HG03066 (cell line): ENCODE measurements at regions not wholly inside any gene's neighbourhood (a gene's known extent, or its start where the extent isn't known, plus 50 kb on each side); places are given as distances from the start of the nearest gene placed in this dataset.
A peak's percentile ranks its signal among the peaks of the same experiment; 100 is the strongest.

ENCODE experiments used
- ATAC-seq: cut with Tn5 transposase; IDR thresholded peaks from one replicate; pipeline ENCODE4 v1.9.1; 2021; ENCODE audit warnings: low read depth; ENCODE audit not compliant: unreplicated experiment

DNA sequence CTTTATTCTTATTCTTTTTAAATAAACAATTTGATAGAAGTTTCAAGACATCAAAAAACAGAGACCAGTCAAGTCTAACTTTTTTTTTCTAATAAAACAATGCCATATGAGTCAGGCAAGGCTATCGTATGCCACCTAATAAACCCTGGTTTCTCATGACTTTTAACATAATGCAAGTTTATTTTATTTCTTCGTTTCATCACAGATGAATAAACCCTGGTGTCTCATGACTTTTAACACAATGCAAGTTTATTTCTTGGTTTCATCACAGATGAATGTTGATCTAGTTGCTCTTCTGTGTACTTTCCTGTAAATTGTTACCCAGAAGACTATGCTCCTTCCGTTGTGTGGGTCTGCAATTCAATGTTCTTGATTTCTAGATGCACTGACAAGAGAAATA, 905.4 kb downstream of the ROBO2 start:
- no peak for ATAC-seq

GRCh38 chr3:77947671-77948070, 907.8 kb downstream of the ROBO2 start:
- no peak for ATAC-seq

GRCh38 chr3:77967621-77968020, 927.7 kb downstream of the ROBO2 start:
- ATAC-seq = no peak

DNA sequence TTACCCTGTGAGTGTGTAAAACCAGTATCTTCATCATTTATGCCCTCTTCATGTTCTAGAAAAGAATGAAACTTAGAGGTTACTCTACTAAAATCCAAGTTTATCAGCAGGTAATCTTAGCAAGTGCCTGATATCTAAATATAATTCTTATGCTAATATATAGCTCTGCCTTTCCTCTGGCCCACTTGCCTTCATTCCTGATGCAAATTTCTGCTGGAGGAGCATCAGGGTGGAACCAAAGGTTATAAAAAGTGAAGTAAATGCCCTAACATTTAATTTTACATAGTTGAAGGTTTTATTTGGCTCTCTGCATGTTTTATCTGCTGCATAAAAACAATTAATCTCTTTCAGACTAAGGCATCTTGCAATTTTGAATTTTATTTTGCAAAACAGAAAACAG, 936.2 kb downstream of the ROBO2 start:
- ATAC-seq = no peak

GRCh38 chr3:78003090-78003489, 963.2 kb downstream of the ROBO2 start:
- no peak for ATAC-seq

GRCh38 chr3:78004571-78004970, 964.7 kb downstream of the ROBO2 start:
- ATAC-seq = no peak

DNA sequence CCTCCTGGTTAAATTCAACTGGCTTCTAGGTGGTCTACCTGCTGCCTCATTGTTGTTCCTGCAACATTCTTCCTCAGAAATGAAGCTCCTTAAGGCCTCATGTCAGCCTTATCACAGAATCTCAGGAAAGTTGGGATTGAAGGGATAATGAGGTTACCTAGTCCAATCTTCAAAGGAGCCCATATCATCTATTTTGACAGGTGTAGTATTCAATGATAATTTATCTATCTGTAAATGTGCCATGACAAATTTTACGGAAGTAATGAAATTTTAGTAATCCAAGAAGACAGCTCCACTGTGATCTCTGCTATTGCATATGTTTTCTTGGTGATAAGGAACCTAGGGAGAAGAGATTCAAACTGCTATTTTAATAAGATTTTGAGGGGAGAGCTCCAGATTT, 973.8 kb downstream of the ROBO2 start:
- no peak for ATAC-seq

DNA sequence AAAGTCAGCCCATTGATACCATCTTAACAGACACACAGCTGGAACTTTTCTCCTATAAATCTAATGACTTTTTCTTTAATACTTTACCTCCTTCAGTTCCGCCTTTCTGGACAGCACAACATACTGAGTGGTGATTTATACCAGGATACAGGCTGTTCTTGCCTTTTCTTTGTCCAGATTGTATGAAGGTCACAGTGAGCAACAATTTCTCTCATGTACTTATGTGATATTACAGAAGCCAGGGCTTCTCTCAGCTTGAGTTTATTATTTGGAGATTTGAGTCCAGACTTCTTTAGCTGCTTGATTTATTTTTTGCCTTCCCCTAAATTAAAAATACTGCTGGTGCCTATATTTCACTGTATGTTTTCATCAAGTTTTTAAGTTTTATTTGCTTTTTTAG, 976.0 kb downstream of the ROBO2 start:
- no peak for ATAC-seq

GRCh38 chr3:78021710-78022109, 981.8 kb downstream of the ROBO2 start:
- ATAC-seq = no peak

DNA sequence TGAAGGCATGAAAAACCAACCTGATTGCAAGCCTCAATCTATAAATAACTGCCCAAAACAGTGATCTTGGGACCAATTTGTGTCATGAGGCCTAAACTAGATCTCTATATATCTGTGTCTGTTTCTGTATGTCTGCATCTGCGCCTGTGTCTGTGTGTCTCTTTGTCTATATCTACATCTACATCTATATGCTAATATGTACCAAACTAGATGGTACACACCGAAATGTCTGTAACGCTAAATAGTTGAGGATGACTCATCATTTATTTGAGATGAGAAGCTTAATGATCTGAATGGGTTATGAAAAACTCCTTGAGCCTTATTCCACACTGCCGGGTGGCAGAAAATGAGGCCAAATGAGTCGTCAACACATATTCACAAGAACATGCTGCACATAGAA, 982.3 kb downstream of the ROBO2 start:
- no peak for ATAC-seq

DNA sequence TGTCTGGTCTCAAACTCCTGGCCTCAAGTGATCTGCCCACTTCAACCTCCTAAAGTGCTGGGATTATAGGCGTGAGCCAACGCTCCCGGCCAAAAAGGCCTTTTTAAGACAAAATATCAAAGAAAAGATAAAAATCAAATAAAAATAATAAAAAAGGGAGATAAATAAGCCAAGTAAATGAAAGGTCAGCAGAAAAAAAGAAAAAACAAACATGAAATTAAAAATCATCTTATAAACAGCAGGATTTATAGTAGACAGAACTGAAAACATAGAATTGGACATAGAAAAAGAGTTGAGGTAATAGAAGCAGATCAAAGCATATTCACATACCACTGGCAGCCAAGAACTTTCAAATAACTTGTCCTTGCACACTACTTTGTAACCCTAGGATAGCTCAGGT, 983.4 kb downstream of the ROBO2 start:
- no peak for ATAC-seq

DNA sequence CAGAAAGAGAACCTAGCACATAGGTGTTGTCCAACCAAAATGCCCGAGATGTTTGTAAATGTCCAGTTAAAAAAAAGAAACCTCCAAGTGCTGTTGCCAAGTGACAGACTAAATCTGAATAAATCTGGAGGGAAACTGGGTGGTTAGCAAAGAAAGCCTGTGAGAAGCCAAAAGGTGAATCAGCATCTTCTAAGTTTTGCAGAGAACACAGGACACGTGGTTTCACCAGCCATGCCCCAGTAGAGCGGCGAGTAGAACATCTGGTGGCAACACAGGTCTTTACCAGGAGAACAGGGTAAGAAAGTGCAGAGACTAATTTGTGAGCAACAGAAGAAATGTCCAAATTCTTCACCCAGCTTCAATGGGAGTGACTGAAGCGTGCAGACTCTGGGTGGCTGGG, 986.0 kb downstream of the ROBO2 start:
- ATAC-seq = no peak

DNA sequence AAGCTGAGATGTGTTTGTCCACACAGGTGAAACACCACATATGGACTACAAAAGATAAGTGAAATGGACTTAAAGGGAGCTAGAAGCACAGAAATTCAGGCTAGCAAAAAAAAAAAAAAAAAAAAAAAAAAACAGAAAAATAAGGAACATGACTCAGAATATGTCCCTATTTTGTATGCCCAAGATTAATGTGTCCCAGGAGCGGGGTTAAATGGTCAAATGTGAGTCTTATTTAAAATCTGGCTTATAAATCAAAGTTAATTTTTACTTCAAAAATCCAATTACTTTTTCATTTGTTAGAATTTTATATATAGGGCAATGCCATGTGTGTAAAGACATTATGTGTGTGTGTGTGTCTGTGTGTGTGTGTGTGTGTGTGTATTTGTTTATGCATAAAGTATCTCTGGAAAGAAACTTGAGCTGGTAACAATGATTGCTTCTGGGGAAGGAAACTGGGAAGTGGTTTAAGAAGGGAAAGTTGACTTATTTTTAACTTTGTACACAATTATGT, 986.5 kb downstream of the ROBO2 start:
- ATAC-seq = no peak

DNA sequence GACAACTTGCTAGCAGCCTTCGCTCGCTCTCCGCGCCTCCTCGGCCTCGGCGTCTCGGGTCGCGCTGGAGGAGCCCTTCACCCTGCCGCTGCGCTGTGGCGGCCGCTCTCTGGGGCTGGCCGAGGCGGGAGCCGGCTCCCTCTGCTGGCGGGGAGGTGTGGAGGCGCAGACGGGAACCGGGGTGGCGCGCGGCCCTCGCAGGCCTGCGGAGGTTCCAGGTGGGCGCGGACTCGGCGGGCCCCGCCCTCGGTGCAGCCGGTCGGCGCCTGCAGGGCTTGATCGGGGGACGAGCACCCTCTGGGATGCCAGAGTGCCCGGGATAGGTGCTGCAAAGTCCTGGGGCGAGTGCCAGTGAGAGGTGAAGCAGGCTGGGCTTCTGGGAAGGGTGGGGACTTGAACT, 989.9 kb downstream of the ROBO2 start:
- ATAC-seq = no peak

DNA sequence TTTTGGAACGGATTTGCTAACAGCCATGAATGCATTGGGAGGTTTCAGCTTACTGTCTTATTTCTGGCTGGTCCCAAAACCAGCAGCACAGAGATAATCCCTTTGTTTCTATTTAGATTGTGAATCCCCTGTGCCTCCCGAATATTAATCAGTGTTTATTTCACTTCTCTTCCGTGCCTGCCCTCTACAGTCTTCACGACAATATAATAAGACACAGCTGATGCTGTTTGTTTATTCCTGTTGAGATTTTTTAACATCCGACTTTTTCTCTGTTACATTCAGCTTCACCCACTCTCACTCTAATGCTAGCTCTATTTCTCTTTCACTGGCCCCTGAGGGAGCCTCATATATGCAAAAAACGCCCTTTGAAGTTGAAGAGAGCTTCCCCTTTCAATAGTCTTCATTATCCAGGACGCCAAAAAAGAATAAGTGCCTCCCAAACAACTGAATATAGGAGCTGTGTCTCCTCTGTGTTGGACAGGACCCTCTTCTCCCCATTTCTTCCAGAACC, 995.3 kb downstream of the ROBO2 start:
- no peak for ATAC-seq

DNA sequence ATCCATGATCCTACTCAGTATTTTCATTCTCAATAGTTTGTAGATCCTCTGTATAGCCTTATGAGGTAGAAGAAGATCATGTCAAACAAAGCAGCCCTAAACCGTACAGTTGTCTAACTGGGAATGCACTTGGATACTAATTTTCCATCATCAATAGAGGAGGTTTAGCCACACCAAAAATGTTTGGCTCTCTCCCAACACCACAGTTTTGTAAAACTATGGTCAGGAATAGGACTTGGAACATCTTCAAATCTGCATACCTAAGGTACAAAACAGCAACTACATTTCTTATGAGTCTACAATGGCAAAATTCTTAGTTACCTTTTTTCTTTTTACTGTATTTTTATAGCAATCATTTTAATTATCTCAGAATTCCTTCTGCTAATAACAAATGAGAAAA, 1001.6 kb downstream of the ROBO2 start:
- ATAC-seq = no peak

DNA sequence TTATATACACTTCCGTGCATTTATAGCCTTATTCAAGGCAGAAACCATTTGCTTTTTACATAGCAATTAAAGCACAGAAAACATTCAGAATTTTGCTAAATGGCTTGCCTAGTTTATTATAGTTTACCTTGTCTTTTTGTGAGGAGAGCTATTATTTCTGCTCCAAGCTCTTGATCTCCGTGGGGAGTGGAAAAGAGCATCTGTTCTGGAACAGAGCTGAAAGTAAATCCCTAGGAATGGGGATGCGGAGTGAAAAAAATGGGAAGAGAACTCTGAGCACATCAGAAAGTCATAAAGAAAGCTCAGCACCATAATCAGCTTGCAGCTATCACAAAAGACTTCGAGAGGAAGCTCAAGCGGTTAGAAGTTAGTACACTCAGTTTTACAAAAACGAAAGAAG, 1006.7 kb downstream of the ROBO2 start:
- ATAC-seq = no peak

GRCh38 chr3:78048698-78049097, 1008.8 kb downstream of the ROBO2 start:
- ATAC-seq = peak; percentile 75

DNA sequence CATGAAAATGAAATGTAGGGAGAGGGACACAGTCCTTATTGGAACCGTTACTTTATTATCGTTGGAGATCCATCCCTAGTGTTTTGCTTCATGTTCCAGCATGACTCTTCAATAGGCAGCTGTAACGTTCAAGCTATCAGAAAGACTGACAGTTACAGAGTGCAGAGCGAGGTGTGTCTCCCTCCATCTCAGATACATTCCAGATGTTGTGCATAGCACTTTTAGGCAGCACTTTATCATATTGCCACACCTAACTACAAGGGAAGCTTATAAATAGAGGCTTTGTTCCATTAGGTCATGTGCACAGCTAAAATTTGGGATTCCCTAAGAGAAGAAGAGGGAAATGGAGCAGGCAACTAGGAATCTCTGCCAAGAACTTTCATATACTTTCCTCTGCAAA, 1009.6 kb downstream of the ROBO2 start:
- no peak for ATAC-seq

DNA sequence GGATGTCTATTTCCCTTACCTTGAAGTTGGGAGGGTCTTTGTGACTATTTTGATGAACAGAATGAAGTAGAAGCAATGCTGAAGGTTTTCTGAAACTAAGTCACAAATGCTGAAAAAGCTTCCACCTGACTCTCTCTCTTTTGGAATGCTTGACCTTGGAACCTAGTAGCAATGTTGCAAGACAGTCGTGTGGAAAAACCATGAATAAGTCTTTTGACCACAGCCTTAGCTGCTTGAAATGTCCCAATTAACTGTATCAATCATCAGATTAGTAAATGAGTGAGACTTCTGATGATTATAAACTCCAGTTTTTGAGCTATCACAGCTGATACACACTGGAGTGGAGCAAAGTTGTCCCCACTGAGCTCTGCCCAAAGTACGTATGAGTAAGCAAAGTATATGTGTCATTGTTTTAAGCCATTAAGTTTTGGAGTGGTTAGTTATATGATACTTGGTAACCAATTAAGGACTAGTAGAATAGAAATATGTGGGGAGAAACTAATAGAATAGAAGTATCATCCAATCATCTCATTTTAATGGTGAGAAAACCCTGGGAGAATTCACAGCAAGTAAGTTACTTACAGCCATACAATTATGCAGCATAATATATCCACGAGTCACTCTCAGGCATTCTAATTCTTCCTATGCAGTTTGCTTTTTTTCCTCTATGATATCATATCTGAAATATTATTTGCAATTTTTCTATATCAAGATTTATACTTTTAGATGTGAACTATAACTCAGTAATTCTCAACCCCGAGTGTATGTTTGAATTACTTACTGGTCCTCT, 1010.6 kb downstream of the ROBO2 start:
- no peak for ATAC-seq

GRCh38 chr3:78052746-78053145, 1012.8 kb downstream of the ROBO2 start:
- ATAC-seq = no peak

GRCh38 chr3:78066287-78066686, 1026.4 kb downstream of the ROBO2 start:
- no peak for ATAC-seq
